ENCODE measurements at regions not wholly inside any gene's neighbourhood (a gene's known extent, or its start where the extent isn't known, plus 50 kb on each side); places are given as distances from the start of the nearest gene placed in this dataset.

GRCh38 chr9:115747731-115748130 lies 405.9 kb upstream of the PAPPA start:
- TF ChIP-seq EZH2phosphoT487 (IDR thresholded peaks at IDR 0.05; ENCODE audit: low read depth): no peak
- TF ChIP-seq, protein P1, sequence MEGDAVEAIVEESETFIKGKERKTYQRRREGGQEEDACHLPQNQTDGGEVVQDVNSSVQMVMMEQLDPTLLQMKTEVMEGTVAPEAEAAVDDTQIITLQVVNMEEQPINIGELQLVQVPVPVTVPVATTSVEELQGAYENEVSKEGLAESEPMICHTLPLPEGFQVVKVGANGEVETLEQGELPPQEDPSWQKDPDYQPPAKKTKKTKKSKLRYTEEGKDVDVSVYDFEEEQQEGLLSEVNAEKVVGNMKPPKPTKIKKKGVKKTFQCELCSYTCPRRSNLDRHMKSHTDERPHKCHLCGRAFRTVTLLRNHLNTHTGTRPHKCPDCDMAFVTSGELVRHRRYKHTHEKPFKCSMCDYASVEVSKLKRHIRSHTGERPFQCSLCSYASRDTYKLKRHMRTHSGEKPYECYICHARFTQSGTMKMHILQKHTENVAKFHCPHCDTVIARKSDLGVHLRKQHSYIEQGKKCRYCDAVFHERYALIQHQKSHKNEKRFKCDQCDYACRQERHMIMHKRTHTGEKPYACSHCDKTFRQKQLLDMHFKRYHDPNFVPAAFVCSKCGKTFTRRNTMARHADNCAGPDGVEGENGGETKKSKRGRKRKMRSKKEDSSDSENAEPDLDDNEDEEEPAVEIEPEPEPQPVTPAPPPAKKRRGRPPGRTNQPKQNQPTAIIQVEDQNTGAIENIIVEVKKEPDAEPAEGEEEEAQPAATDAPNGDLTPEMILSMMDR (IDR thresholded peaks at IDR 0.05; ENCODE audit: low read depth, low read length): no peak
- no peaks in the 10 kb centered on the region for H4K20me1 ChIP-seq (ENCODE audit: insufficient read depth, low read length)

GRCh38 chr9:115756736-115757135 lies 396.9 kb upstream of the PAPPA start:
- H3K79me2 ChIP-seq (ENCODE audit: low read length): no peaks in the 10 kb centered on the region
- H3K27me3 ChIP-seq (ENCODE audit: low read depth, low read length): no peaks in the 10 kb centered on the region; the same call in 1 of the 2 replicates
- no peaks in the 10 kb centered on the region for H4K20me1 ChIP-seq (ENCODE audit: insufficient read depth, low read length)
- H3K36me3 ChIP-seq (replicated peaks; ENCODE audit: low read depth, low read length): no peaks in the 10 kb centered on the region
- H3K27ac ChIP-seq (ENCODE audit: low read length): no peak overlapping the region
- H2AFZ ChIP-seq (ENCODE audit: low read depth, low read length): no peak overlapping the region
- TF ChIP-seq, protein P1 (IDR thresholded peaks at IDR 0.05; ENCODE audit: low read depth, low read length): no peak
- TF ChIP-seq EZH2phosphoT487 (IDR thresholded peaks at IDR 0.05; ENCODE audit: low read depth): no peak
- H3K4me2 ChIP-seq (ENCODE audit: low read length): no peak overlapping the region
- H3K9ac ChIP-seq (ENCODE audit: low read length): no peak overlapping the region
- H3K4me1 ChIP-seq (ENCODE audit: low read length): no peaks in the 10 kb centered on the region
- no peak overlapping the region for H3K4me3 ChIP-seq (ENCODE audit: low read length)
- no peaks in the 10 kb centered on the region for H3K9me3 ChIP-seq (ENCODE audit: insufficient read depth, low read length)

More at GRCh38 chr9:115747731-115748130, 405.9 kb upstream of the PAPPA start:
- Histone ChIP-seq H2AFZ (ENCODE audit: low read depth, low read length) (no peak overlapping the region), H3K4me2 (ENCODE audit: low read length) (no peak overlapping the region), H3K27ac (ENCODE audit: low read length) (no peak overlapping the region), H3K27me3 (ENCODE audit: low read depth, low read length) (no peaks in the 10 kb centered on the region; the same call in none of the 2 replicates), H3K36me3 (replicated peaks; ENCODE audit: low read depth, low read length) (no peaks in the 10 kb centered on the region), H3K4me3 (ENCODE audit: low read length) (no peak overlapping the region), H3K9ac (ENCODE audit: low read length) (no peak overlapping the region), H3K9me3 (ENCODE audit: insufficient read depth, low read length) (no peaks in the 10 kb centered on the region), H3K79me2 (ENCODE audit: low read length) (no peaks in the 10 kb centered on the region), H3K4me1 (ENCODE audit: low read length) (no peaks in the 10 kb centered on the region)

- Histone ChIP-seq H3K9ac (ENCODE audit: low read length) (no peak overlapping the region), H2AFZ (ENCODE audit: low read depth, low read length) (no peak overlapping the region), H3K36me3 (replicated peaks; ENCODE audit: low read depth, low read length) (no peaks in the 10 kb centered on the region), H3K4me3 (ENCODE audit: low read length) (no peak overlapping the region), H3K4me1 (ENCODE audit: low read length) (no peaks in the 10 kb centered on the region), H4K20me1 (ENCODE audit: insufficient read depth, low read length) (no peaks in the 10 kb centered on the region), H3K4me2 (ENCODE audit: low read length) (no peak overlapping the region), H3K9me3 (ENCODE audit: insufficient read depth, low read length) (no peaks in the 10 kb centered on the region), H3K27ac (ENCODE audit: low read length) (no peak overlapping the region), H3K79me2 (ENCODE audit: low read length) (no peaks in the 10 kb centered on the region), H3K27me3 (ENCODE audit: low read depth, low read length) (no peaks in the 10 kb centered on the region)
- TF ChIP-seq, protein P1 (IDR thresholded peaks at IDR 0.05; ENCODE audit: low read depth, low read length): no peak
- no peak for TF ChIP-seq EZH2phosphoT487 (IDR thresholded peaks at IDR 0.05; ENCODE audit: low read depth)
Measured at GRCh38 chr9:115757461-115757860, 396.1 kb upstream of the PAPPA start.

DNA sequence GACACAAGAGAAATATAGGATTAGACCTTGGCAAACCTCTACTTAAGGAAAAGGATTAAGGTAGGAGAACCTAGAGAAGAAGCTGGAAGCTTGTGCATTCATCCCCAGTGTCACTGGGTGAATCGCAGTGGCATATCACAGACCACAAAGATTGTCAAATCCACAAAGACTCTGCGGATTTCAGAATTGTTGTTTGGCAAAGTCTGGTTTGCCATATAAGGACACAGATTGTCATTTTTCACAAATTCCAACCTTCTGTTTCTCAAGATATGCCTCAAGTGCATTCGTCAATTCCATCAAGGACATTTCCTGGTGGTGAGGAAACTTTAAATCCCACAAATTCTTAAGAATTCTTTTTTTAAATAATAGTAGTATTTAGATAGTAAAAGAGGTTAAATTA lies 395.1 kb upstream of the PAPPA start:
- H3K4me2 ChIP-seq (ENCODE audit: low read length): no peak overlapping the region
- H4K20me1 ChIP-seq (ENCODE audit: insufficient read depth, low read length): no peaks in the 10 kb centered on the region
- no peaks in the 10 kb centered on the region for H3K4me1 ChIP-seq (ENCODE audit: low read length)
- H3K9me3 ChIP-seq (ENCODE audit: insufficient read depth, low read length): no peaks in the 10 kb centered on the region
- no peaks in the 10 kb centered on the region for H3K27me3 ChIP-seq (ENCODE audit: low read depth, low read length)
- no peak overlapping the region for H3K27ac ChIP-seq (ENCODE audit: low read length)
- H3K9ac ChIP-seq (ENCODE audit: low read length): no peak overlapping the region
- H3K79me2 ChIP-seq (ENCODE audit: low read length): no peaks in the 10 kb centered on the region
- H3K4me3 ChIP-seq (ENCODE audit: low read length): no peak overlapping the region
- no peaks in the 10 kb centered on the region for H3K36me3 ChIP-seq (replicated peaks; ENCODE audit: low read depth, low read length)
- TF ChIP-seq, protein P1 (IDR thresholded peaks at IDR 0.05; ENCODE audit: low read depth, low read length): no peak
- no peak for TF ChIP-seq EZH2phosphoT487 (IDR thresholded peaks at IDR 0.05; ENCODE audit: low read depth)
- no peak overlapping the region for H2AFZ ChIP-seq (ENCODE audit: low read depth, low read length)

All from OCI-LY3 (cell line).